Neural progenitor cell (in vitro differentiated cells): ENCODE measurements at regions not wholly inside any gene's neighbourhood (a gene's known extent, or its start where the extent isn't known, plus 50 kb on each side); places are given as distances from the start of the nearest gene placed in this dataset.

Experiments used
- DNase-seq: peaks from one replicate; pipeline ENCODE4 v3.0.0-alpha.2; 2016; ENCODE audit warnings: low spot score
- H2AFZ ChIP-seq: fragments of 200-600 bp; sonication (generic); replicated peaks from 2 replicates; pipeline ENCODE4 v1.6.1; 2016; ENCODE audit warnings: antibody characterized with exemption
- H3F3A ChIP-seq: fragments of 200-600 bp; sonication (generic); 2 replicates; pipeline ENCODE4 v1.6.1; 2016; ENCODE audit warnings: antibody characterized with exemption, low read depth
- H3K27ac ChIP-seq: fragments of 200-600 bp; sonication (generic); 2 replicates; pipeline ENCODE4 v1.5.1; 2016; ENCODE audit warnings: mild to moderate bottlenecking
- H3K27me3 ChIP-seq: fragments of 200-600 bp; sonication (generic); 2 replicates; pipeline ENCODE4 v1.6.1; 2016; ENCODE audit warnings: mild to moderate bottlenecking, moderate library complexity
- H3K36me3 ChIP-seq: fragments of 200-600 bp; sonication (generic); 2 replicates; pipeline ENCODE4 v1.5.1; 2016
- H3K4me1 ChIP-seq: fragments of 200-600 bp; sonication (generic); 2 replicates; pipeline ENCODE4 v1.6.1; 2016; ENCODE audit warnings: mixed run types
- H3K4me2 ChIP-seq: fragments of 200-600 bp; sonication (generic); 2 replicates; pipeline ENCODE4 v1.6.1; 2016
- H3K4me3 ChIP-seq: fragments of 200-600 bp; sonication (generic); 2 replicates; pipeline ENCODE4 v1.5.1; 2016
- H3K79me2 ChIP-seq: fragments of 200-600 bp; sonication (generic); 2 replicates; pipeline ENCODE4 v1.6.1; 2016; ENCODE audit warnings: low read depth
- H3K9ac ChIP-seq: fragments of 200-600 bp; sonication (generic); 2 replicates; pipeline ENCODE4 v1.6.1; 2016
- H3K9me3 ChIP-seq: fragments of 200-600 bp; sonication (generic); 2 replicates; pipeline ENCODE4 v1.5.1; 2016; ENCODE audit warnings: low read depth
- H4K20me1 ChIP-seq: fragments of 200-600 bp; sonication (generic); 2 replicates; pipeline ENCODE4 v1.6.1; 2016; ENCODE audit warnings: low read depth
- H3K27ac Mint-ChIP-seq: 3 replicates; pipeline ENCODE4 v1.8.0; 2021; ENCODE audit warnings: mixed read lengths
- H3K27me3 Mint-ChIP-seq: 2 replicates; pipeline ENCODE4 v1.8.0; 2022; ENCODE audit warnings: low read depth, mild to moderate bottlenecking, inconsistent platforms, moderate library complexity, mixed read lengths; ENCODE audit not compliant: insufficient read depth
- H3K36me3 Mint-ChIP-seq: 3 replicates; pipeline ENCODE4 v1.8.0; 2021; ENCODE audit warnings: mixed read lengths
- H3K4me1 Mint-ChIP-seq: 3 replicates; pipeline ENCODE4 v1.8.0; 2021; ENCODE audit warnings: mixed read lengths
- H3K4me3 Mint-ChIP-seq: 3 replicates; pipeline ENCODE4 v1.8.0; 2021; ENCODE audit warnings: mild to moderate bottlenecking, moderate library complexity, mixed read lengths
- H3K9me3 Mint-ChIP-seq: 3 replicates; pipeline ENCODE4 v1.8.0; 2020; ENCODE audit warnings: mixed read lengths
- EZH2 ChIP-seq: fragments of 200-600 bp; sonication (generic); IDR thresholded peaks from 2 replicates; pipeline ENCODE4 v1.6.1; 2017; ENCODE audit warnings: antibody characterized with exemption, mild to moderate bottlenecking, moderate library complexity
- EZH2phosphoT487 ChIP-seq: fragments of 200-600 bp; sonication (generic); IDR thresholded peaks from 2 replicates; pipeline ENCODE4 v1.6.1; 2017; ENCODE audit warnings: antibody characterized with exemption
- TF ChIP-seq, protein P1 (sequence below): fragments of 200-600 bp; sonication (generic); IDR thresholded peaks from 2 replicates; pipeline ENCODE4 v1.5.1; 2017; ENCODE audit warnings: antibody characterized with exemption, mild to moderate bottlenecking

DNA sequence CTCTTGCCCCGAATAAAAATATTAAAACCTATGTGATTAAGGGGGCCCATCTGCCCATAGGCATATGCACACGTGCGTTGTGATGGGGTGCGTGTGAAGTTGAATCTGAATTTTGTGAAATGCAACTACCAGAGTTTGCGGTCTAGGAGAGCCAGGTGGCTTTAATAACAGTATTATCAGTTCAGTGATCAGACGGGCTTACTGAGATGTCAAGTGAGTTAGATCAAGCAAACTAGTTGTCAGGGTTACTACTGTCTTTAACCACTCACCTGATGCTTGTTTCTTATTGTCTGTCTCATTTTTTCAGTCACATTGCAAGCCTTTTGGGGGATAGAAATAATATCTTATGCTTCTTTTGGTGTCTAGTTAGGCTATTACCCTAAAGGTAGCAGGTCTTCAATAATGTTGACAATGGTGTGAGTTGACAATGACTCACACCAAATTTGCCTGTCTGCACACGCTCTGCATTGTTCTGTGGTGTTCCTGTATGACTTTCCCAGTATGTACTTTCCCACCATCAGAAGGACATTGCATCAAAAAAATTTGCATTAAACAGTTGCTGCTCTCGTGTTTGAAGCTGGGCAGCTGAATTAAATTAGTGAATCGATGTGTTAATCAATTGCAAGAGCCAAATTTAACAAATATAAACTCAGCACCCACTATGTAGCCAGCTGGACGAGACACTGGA, 103.1 kb upstream of the NAA20 start:
- no peak overlapping the region for H3K4me3 Mint-ChIP-seq
- H3K27ac ChIP-seq: no peak overlapping the region
- no peak overlapping the region for H3K4me3 ChIP-seq
- no peaks in the 10 kb centered on the region for H4K20me1 ChIP-seq
- peaks cover 2% of the 10 kb centered on the region for H3K4me1 Mint-ChIP-seq
- H3K79me2 ChIP-seq: no peaks in the 10 kb centered on the region
- no peak overlapping the region for H3K27ac Mint-ChIP-seq
- no peaks in the 10 kb centered on the region for H3K9me3 Mint-ChIP-seq
- no peaks in the 10 kb centered on the region for H3F3A ChIP-seq
- H3K27me3 ChIP-seq: no peaks in the 10 kb centered on the region
- no peak overlapping the region for H2AFZ ChIP-seq
- TF ChIP-seq, protein P1, sequence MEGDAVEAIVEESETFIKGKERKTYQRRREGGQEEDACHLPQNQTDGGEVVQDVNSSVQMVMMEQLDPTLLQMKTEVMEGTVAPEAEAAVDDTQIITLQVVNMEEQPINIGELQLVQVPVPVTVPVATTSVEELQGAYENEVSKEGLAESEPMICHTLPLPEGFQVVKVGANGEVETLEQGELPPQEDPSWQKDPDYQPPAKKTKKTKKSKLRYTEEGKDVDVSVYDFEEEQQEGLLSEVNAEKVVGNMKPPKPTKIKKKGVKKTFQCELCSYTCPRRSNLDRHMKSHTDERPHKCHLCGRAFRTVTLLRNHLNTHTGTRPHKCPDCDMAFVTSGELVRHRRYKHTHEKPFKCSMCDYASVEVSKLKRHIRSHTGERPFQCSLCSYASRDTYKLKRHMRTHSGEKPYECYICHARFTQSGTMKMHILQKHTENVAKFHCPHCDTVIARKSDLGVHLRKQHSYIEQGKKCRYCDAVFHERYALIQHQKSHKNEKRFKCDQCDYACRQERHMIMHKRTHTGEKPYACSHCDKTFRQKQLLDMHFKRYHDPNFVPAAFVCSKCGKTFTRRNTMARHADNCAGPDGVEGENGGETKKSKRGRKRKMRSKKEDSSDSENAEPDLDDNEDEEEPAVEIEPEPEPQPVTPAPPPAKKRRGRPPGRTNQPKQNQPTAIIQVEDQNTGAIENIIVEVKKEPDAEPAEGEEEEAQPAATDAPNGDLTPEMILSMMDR: no peak
- TF ChIP-seq EZH2 (no peak), EZH2phosphoT487 (no peak)
- H3K9me3 ChIP-seq: no peaks in the 10 kb centered on the region
- no peaks in the 10 kb centered on the region for H3K27me3 Mint-ChIP-seq
- H3K9ac ChIP-seq: no peak overlapping the region
- no peaks in the 10 kb centered on the region for H3K4me1 ChIP-seq
- H3K4me2 ChIP-seq: no peak overlapping the region
- H3K36me3 Mint-ChIP-seq: no peaks in the 10 kb centered on the region
- no peak for DNase-seq
- H3K36me3 ChIP-seq: no peaks in the 10 kb centered on the region

DNA sequence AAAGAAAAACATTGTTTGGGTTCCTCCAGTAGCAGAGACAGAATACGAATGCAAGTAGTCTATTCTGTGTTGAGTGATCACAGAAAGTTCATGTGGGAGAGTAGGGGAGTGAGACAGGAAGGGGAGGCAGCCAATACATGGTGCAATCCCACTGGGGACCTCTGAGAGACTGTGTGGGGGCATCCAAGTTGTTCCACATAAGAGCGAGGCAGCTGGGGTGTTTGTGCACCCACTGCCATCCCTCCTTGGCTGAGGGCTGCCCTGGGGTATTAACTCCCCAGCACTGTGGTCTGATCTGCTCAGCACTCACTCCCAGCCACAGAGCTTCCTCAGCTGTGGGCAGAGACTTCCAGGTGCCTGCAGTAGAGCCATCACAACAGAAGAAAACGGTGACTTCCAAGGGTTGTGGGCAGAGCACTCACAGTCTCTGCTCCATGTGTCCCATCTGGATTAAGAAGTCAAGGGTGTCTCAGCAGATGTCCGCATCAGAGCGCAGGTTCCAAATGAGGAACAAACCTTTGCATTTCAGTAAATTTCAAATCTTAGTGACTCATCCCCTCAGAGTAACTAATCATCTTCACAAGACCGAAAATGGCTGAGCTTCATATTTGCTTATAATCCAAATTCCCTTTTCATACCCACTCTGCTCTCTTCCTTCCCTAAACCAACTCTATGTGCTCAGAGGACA, 101.9 kb upstream of the NAA20 start:
- Mint-ChIP-seq H3K4me3 (no peak overlapping the region), H3K9me3 (no peaks in the 10 kb centered on the region), H3K4me1 (peaks cover 4% of the 10 kb centered on the region), H3K27ac (no peak overlapping the region), H3K36me3 (no peaks in the 10 kb centered on the region), H3K27me3 (no peaks in the 10 kb centered on the region)
- H3F3A ChIP-seq: no peaks in the 10 kb centered on the region
- no peaks in the 10 kb centered on the region for H3K9me3 ChIP-seq
- H3K36me3 ChIP-seq: no peaks in the 10 kb centered on the region
- no peak overlapping the region for H3K9ac ChIP-seq
- no peaks in the 10 kb centered on the region for H3K79me2 ChIP-seq
- no peaks in the 10 kb centered on the region for H4K20me1 ChIP-seq
- no peak for DNase-seq
- H3K4me3 ChIP-seq: no peak overlapping the region
- H3K4me1 ChIP-seq: no peaks in the 10 kb centered on the region
- H3K27ac ChIP-seq: no peak overlapping the region
- no peak overlapping the region for H2AFZ ChIP-seq
- TF ChIP-seq, protein P1: no peak
- TF ChIP-seq EZH2phosphoT487 (no peak), EZH2 (no peak)
- no peaks in the 10 kb centered on the region for H3K27me3 ChIP-seq
- no peak overlapping the region for H3K4me2 ChIP-seq

DNA sequence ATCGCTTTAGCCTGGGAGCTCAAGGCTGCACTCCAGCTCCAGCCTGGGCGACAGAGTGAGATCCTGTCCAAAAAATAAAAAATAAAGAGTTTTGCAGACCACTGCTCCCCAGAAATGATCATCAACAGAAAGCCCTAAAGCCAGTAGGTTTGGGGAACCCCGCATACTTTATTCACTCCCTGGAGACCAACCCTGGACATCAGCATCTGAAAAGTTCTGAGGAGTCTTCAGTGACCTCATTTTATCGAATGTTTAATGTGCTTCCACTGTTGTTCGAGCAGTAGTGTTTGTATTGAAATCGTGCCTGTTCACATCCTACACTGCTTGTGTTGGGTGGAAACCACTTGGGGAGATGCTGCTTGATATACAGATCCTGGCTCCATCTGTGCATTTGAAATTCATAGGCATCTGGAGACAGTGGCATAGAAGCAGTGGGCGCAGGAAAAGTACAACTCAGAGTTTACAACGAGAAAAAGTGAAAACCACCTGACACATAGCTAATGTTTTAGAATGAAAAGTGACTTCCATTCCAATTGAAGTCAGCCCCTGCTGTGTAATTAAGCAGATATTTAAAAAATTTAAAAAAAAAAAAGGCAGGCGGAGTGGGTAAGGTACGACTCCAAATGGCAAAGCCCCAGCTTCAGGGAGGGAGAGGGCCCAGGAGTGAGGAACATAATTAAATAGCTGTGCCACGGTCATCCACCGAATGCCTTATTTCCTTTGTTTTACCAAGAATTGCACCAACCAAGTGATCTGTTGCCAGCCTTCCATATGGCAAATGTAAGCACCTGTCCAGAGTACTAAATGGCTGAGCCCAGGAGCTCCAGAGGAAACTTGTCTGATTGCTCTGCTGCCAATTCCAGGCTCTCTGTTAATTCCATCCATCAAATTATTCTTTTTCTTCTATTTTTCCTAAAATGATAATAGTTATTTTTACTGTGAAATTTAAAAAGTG, 100.4 kb upstream of the NAA20 start:
- no peaks in the 10 kb centered on the region for H3F3A ChIP-seq
- no peaks in the 10 kb centered on the region for H3K79me2 ChIP-seq
- H3K4me3 ChIP-seq: no peak overlapping the region
- no peak overlapping the region for H3K9ac ChIP-seq
- no peak overlapping the region for H3K27ac ChIP-seq
- no peak for DNase-seq
- no peaks in the 10 kb centered on the region for H3K36me3 ChIP-seq
- Mint-ChIP-seq H3K4me3 (no peak overlapping the region), H3K36me3 (no peaks in the 10 kb centered on the region), H3K27me3 (no peaks in the 10 kb centered on the region), H3K4me1 (peaks cover 10% of the 10 kb centered on the region), H3K27ac (no peak overlapping the region), H3K9me3 (no peaks in the 10 kb centered on the region)
- no peak overlapping the region for H2AFZ ChIP-seq
- no peaks in the 10 kb centered on the region for H4K20me1 ChIP-seq
- no peak overlapping the region for H3K4me2 ChIP-seq
- TF ChIP-seq EZH2phosphoT487 (no peak), EZH2 (no peak)
- TF ChIP-seq, protein P1: no peak
- no peaks in the 10 kb centered on the region for H3K27me3 ChIP-seq
- no peaks in the 10 kb centered on the region for H3K9me3 ChIP-seq
- H3K4me1 ChIP-seq: no peaks in the 10 kb centered on the region
